Neural cell (in vitro differentiated cells): ENCODE measurements at regions not wholly inside any gene's neighbourhood (a gene's known extent, or its start where the extent isn't known, plus 50 kb on each side); places are given as distances from the start of the nearest gene placed in this dataset.

Experiments
- H2AFZ ChIP-seq: fragments of 200-600, 300-800 bp; sonication (generic), shearing (Covaris generic); 2 replicates; pipeline ENCODE4 v1.6.0; 2014; ENCODE audit warnings: low read depth, mild to moderate bottlenecking, antibody characterized with exemption, low read length, moderate library complexity
- H3F3A ChIP-seq: fragments of 200-600 bp; shearing (Covaris generic); 2 replicates; pipeline ENCODE4 v1.6.1; 2016; ENCODE audit warnings: mild to moderate bottlenecking, moderate library complexity, mixed read lengths, antibody characterized with exemption, low read length; ENCODE audit not compliant: insufficient read depth, poor library complexity, severe bottlenecking
- H3K27ac ChIP-seq: fragments of 200-600, 300-800 bp; sonication (generic), shearing (Covaris generic); 2 replicates; pipeline ENCODE4 v1.5.1; 2014; ENCODE audit warnings: mild to moderate bottlenecking, low read length, moderate library complexity
- H3K27me3 ChIP-seq: fragments of 300-800, 200-600 bp; sonication (generic), shearing (Covaris generic); 2 replicates; pipeline ENCODE4 v1.6.0; 2014; ENCODE audit warnings: mild to moderate bottlenecking, low read depth, low read length, moderate library complexity; ENCODE audit not compliant: insufficient read depth
- H3K36me3 ChIP-seq: fragments of 300-800, 200-600 bp; sonication (generic), shearing (Covaris generic); 2 replicates; pipeline ENCODE4 v1.5.1; 2014; ENCODE audit warnings: mild to moderate bottlenecking, antibody characterized with exemption, low read length, moderate library complexity; ENCODE audit not compliant: insufficient read depth
- H3K4me2 ChIP-seq: fragments of 300-800, 200-600 bp; sonication (generic), shearing (Covaris generic); 2 replicates; pipeline ENCODE4 v1.6.0; 2014; ENCODE audit warnings: mild to moderate bottlenecking, low read length
- H3K4me3 ChIP-seq: fragments of 300-800, 200-600 bp; sonication (generic), shearing (Covaris generic); 2 replicates; pipeline ENCODE4 v1.5.1; 2014; ENCODE audit warnings: mild to moderate bottlenecking, low read length, moderate library complexity
- H3K79me2 ChIP-seq: fragments of 200-600 bp; shearing (Covaris generic); replicated peaks from 2 replicates; pipeline ENCODE4 v1.6.0; 2014; ENCODE audit warnings: mild to moderate bottlenecking, low read length, moderate library complexity; ENCODE audit not compliant: insufficient read depth
- H3K9ac ChIP-seq: fragments of 300-800, 200-600 bp; sonication (generic), shearing (Covaris generic); 2 replicates; pipeline ENCODE4 v1.6.1; 2016; ENCODE audit warnings: mild to moderate bottlenecking, low read length, mixed read lengths
- H3K9me2 ChIP-seq: fragments of 200-600 bp; shearing (Covaris generic); 2 replicates; pipeline ENCODE4 v1.6.1; 2016; ENCODE audit warnings: mild to moderate bottlenecking, low read length, mixed read lengths; ENCODE audit not compliant: insufficient read depth
- H3K9me3 ChIP-seq: fragments of 200-600, 300-800 bp; sonication (generic), shearing (Covaris generic); 2 replicates; pipeline ENCODE4 v1.6.1; 2016; ENCODE audit warnings: mild to moderate bottlenecking, mixed run types, low read length, moderate library complexity, mixed read lengths
- H4K20me1 ChIP-seq: fragments of 200-600 bp; shearing (Covaris generic); 2 replicates; pipeline ENCODE4 v1.6.1; 2016; ENCODE audit warnings: mild to moderate bottlenecking, mixed run types; ENCODE audit not compliant: insufficient read depth
- EP300 ChIP-seq: fragments of 450-650 bp; conservative IDR thresholded peaks from 2 replicates; pipeline ENCODE4 v1.6.1; 2014; ENCODE audit warnings: antibody characterized with exemption, mild to moderate bottlenecking, moderate library complexity; ENCODE audit not compliant: poor library complexity, severe bottlenecking
- EZH2 ChIP-seq: fragments of 200-600, 300-800 bp; shearing (Covaris generic), sonication (generic); IDR thresholded peaks from 2 replicates; pipeline ENCODE4 v1.6.1; 2014; ENCODE audit warnings: antibody characterized with exemption, low read length, borderline replicate concordance, mild to moderate bottlenecking; ENCODE audit not compliant: insufficient read depth, poor library complexity, severe bottlenecking
- MXI1 ChIP-seq: fragments of 450-650 bp; conservative IDR thresholded peaks from 2 replicates; pipeline ENCODE4 v1.6.1; 2014; ENCODE audit warnings: antibody characterized with exemption, mild to moderate bottlenecking; ENCODE audit not compliant: poor library complexity, severe bottlenecking
- POLR2AphosphoS5 ChIP-seq: IDR thresholded peaks from 2 replicates; pipeline ENCODE4 v1.6.1; 2012
- RAD21 ChIP-seq: fragments of 450-650 bp; conservative IDR thresholded peaks from 2 replicates; pipeline ENCODE4 v1.6.1; 2014; ENCODE audit warnings: antibody characterized with exemption, mild to moderate bottlenecking, moderate library complexity
- SMC3 ChIP-seq: fragments of 450-650 bp; conservative IDR thresholded peaks from 2 replicates; pipeline ENCODE4 v1.6.1; 2014; ENCODE audit warnings: antibody characterized with exemption, mild to moderate bottlenecking, moderate library complexity; ENCODE audit not compliant: poor library complexity
- TAF1 ChIP-seq: IDR thresholded peaks from 2 replicates; pipeline ENCODE4 v1.6.1; 2012; ENCODE audit warnings: low read depth
- TF ChIP-seq, protein P1 (sequence below): IDR thresholded peaks from 2 replicates; pipeline ENCODE4 v1.6.1; 2012; ENCODE audit warnings: borderline replicate concordance
- TF ChIP-seq, protein P2 (sequence below): fragments of 450-650 bp; IDR thresholded peaks from 2 replicates; pipeline ENCODE4 v1.5.1; 2014; ENCODE audit warnings: antibody characterized with exemption, mild to moderate bottlenecking, moderate library complexity; ENCODE audit not compliant: poor library complexity, severe bottlenecking

DNA sequence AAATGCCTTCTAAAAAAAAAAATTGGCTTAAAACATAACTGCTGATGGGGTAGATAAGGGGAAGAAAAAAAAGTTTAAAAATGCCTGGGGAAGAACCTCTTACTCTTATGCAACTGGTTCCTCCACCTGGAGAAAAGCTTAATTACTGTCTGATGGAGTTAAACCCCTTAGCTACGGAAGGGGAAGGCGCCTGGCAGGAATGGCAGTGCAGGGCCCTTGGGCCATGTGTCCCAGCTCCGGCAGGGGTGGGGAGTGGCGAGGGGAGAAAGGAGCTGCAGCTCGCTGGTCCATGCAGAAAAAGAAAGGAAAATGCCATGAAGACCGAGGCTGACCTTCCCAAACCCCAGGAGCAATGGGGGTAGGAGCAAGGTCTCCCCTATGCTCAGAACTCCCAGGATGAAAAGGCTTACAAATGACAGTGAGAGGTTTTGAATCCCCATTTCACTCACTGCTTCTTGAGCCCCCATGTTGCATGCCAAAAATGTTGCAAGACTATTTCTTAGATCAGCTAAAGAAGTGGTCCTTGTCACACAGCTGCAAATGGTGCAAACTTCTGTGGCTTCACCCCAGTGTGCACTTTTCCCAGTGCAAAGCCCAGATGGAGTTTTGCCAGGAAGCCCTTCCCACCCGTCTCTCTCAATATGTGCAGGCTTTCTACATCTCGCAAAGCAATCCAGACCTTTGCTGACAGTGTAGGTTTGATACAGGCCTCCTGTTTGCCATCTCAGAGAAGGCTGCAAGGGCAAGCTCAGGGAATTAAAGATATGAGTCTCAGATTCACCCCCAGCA, 204.8 kb upstream of the CT83 start:
- Histone ChIP-seq H3K9ac (no peak overlapping the region), H3K9me3 (no peaks in the 10 kb centered on the region), H2AFZ (no peak overlapping the region), H3K79me2 (no peaks in the 10 kb centered on the region), H3K9me2 (no peaks in the 10 kb centered on the region), H3K4me3 (no peak overlapping the region), H3K27ac (no peak overlapping the region), H3F3A (no peaks in the 10 kb centered on the region), H3K36me3 (no peaks in the 10 kb centered on the region), H3K27me3 (no peaks in the 10 kb centered on the region), H3K4me2 (no peak overlapping the region), H4K20me1 (no peaks in the 10 kb centered on the region)
- TF ChIP-seq RAD21 (no peak), EZH2 (no peak), SMC3 (no peak), EP300 (no peak), TAF1 (no peak), POLR2AphosphoS5 (no peak), MXI1 (no peak)
- TF ChIP-seq, protein P1, sequence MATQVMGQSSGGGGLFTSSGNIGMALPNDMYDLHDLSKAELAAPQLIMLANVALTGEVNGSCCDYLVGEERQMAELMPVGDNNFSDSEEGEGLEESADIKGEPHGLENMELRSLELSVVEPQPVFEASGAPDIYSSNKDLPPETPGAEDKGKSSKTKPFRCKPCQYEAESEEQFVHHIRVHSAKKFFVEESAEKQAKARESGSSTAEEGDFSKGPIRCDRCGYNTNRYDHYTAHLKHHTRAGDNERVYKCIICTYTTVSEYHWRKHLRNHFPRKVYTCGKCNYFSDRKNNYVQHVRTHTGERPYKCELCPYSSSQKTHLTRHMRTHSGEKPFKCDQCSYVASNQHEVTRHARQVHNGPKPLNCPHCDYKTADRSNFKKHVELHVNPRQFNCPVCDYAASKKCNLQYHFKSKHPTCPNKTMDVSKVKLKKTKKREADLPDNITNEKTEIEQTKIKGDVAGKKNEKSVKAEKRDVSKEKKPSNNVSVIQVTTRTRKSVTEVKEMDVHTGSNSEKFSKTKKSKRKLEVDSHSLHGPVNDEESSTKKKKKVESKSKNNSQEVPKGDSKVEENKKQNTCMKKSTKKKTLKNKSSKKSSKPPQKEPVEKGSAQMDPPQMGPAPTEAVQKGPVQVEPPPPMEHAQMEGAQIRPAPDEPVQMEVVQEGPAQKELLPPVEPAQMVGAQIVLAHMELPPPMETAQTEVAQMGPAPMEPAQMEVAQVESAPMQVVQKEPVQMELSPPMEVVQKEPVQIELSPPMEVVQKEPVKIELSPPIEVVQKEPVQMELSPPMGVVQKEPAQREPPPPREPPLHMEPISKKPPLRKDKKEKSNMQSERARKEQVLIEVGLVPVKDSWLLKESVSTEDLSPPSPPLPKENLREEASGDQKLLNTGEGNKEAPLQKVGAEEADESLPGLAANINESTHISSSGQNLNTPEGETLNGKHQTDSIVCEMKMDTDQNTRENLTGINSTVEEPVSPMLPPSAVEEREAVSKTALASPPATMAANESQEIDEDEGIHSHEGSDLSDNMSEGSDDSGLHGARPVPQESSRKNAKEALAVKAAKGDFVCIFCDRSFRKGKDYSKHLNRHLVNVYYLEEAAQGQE: no peak
- TF ChIP-seq, protein P2, sequence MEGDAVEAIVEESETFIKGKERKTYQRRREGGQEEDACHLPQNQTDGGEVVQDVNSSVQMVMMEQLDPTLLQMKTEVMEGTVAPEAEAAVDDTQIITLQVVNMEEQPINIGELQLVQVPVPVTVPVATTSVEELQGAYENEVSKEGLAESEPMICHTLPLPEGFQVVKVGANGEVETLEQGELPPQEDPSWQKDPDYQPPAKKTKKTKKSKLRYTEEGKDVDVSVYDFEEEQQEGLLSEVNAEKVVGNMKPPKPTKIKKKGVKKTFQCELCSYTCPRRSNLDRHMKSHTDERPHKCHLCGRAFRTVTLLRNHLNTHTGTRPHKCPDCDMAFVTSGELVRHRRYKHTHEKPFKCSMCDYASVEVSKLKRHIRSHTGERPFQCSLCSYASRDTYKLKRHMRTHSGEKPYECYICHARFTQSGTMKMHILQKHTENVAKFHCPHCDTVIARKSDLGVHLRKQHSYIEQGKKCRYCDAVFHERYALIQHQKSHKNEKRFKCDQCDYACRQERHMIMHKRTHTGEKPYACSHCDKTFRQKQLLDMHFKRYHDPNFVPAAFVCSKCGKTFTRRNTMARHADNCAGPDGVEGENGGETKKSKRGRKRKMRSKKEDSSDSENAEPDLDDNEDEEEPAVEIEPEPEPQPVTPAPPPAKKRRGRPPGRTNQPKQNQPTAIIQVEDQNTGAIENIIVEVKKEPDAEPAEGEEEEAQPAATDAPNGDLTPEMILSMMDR: no peak

DNA sequence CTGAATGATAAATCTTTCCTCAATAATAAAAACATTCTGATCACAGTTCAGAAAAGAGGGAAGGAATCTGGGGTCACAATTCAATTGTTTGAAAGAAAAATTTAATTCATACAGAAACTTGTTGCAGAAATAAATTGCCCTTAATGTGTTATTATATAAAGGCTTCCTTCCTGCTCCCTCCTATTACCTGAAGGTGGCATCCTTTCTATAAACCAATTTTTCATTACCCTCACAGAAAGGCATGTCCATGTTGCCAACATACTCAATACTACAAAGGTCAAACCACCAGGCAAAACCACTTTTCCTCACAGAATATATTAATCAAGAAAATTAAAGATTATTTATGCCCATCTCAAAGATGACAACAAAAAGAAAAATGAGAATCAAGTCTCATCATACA, 194.3 kb upstream of the CT83 start:
- Histone ChIP-seq H2AFZ (no peak overlapping the region), H3K79me2 (no peaks in the 10 kb centered on the region), H3K9me2 (no peaks in the 10 kb centered on the region), H4K20me1 (no peaks in the 10 kb centered on the region), H3K4me2 (no peak overlapping the region), H3K4me3 (no peak overlapping the region), H3K9ac (no peak overlapping the region), H3K36me3 (no peaks in the 10 kb centered on the region), H3F3A (no peaks in the 10 kb centered on the region), H3K27me3 (no peaks in the 10 kb centered on the region), H3K9me3 (no peaks in the 10 kb centered on the region), H3K27ac (no peak overlapping the region)
- TF ChIP-seq, protein P2: no peak
- TF ChIP-seq EP300 (no peak), SMC3 (no peak), EZH2 (no peak), RAD21 (no peak), TAF1 (no peak), MXI1 (no peak), POLR2AphosphoS5 (no peak)
- TF ChIP-seq, protein P1: no peak
